GM18499 (cell line): ENCODE measurements at regions not wholly inside any gene's neighbourhood (a gene's known extent, or its start where the extent isn't known, plus 50 kb on each side); places are given as distances from the start of the nearest gene placed in this dataset.
"Not testable (repeated sequence)": the region's sequence is repeated elsewhere in the genome, so short reads cannot be mapped to it uniquely, and the experiment has no call there.

ENCODE experiments used
- ATAC-seq: cut with Tn5 transposase; IDR thresholded peaks from one replicate; pipeline ENCODE4 v1.9.1; 2021; ENCODE audit warnings: moderate number of reproducible peaks; ENCODE audit not compliant: insufficient read depth, unreplicated experiment

GRCh38 chr11:95414217-95414616 lies 183.2 kb upstream of the SESN3 start:
- no peak for ATAC-seq

- ATAC-seq: no peak
Measured at GRCh38 chr11:95413761-95414160, 182.8 kb upstream of the SESN3 start.

- no peak for ATAC-seq
Measured at GRCh38 chr11:95413021-95413420, 182.0 kb upstream of the SESN3 start.

- ATAC-seq: no peak
Measured at GRCh38 chr11:95412074-95412473, 181.1 kb upstream of the SESN3 start.

GRCh38 chr11:95410707-95411106 lies 179.7 kb upstream of the SESN3 start:
- ATAC-seq: not testable (repeated sequence)

GRCh38 chr11:95406271-95406670 lies 175.3 kb upstream of the SESN3 start:
- ATAC-seq: no peak

- ATAC-seq: no peak
Measured at GRCh38 chr11:95404370-95404769, 173.4 kb upstream of the SESN3 start.

- ATAC-seq: no peak
Measured at GRCh38 chr11:95398437-95399112, 167.6 kb upstream of the SESN3 start.

- no peak for ATAC-seq
Measured at GRCh38 chr11:95392644-95393043, 161.6 kb upstream of the SESN3 start.

GRCh38 chr11:95389427-95389826 lies 158.4 kb upstream of the SESN3 start:
- ATAC-seq: no peak

- ATAC-seq: no peak
Measured at GRCh38 chr11:95388086-95388485, 157.1 kb upstream of the SESN3 start.

- ATAC-seq: no peak
Measured at GRCh38 chr11:95387325-95387724, 156.3 kb upstream of the SESN3 start.

- no peak for ATAC-seq
Measured at GRCh38 chr11:95385577-95385976, 154.6 kb upstream of the SESN3 start.

- ATAC-seq: no peak
Measured at GRCh38 chr11:95379479-95379878, 148.5 kb upstream of the SESN3 start.

GRCh38 chr11:95378789-95379188 lies 147.8 kb upstream of the SESN3 start:
- ATAC-seq: no peak

- ATAC-seq: no peak
Measured at GRCh38 chr11:95378111-95378510, 147.1 kb upstream of the SESN3 start.

GRCh38 chr11:95375886-95376285 lies 144.9 kb upstream of the SESN3 start:
- ATAC-seq: no peak

GRCh38 chr11:95375451-95375850 lies 144.4 kb upstream of the SESN3 start:
- no peak for ATAC-seq

GRCh38 chr11:95374105-95374504 lies 143.1 kb upstream of the SESN3 start:
- no peak for ATAC-seq

- ATAC-seq: no peak
Measured at GRCh38 chr11:95373241-95373640, 142.2 kb upstream of the SESN3 start.

GRCh38 chr11:95372097-95372656 lies 141.2 kb upstream of the SESN3 start:
- no peak for ATAC-seq

- ATAC-seq: no peak
Measured at GRCh38 chr11:95371153-95371552, 140.2 kb upstream of the SESN3 start.
